ENCODE measurements at regions not wholly inside any gene's neighbourhood (a gene's known extent, or its start where the extent isn't known, plus 50 kb on each side); places are given as distances from the start of the nearest gene placed in this dataset.

DNA sequence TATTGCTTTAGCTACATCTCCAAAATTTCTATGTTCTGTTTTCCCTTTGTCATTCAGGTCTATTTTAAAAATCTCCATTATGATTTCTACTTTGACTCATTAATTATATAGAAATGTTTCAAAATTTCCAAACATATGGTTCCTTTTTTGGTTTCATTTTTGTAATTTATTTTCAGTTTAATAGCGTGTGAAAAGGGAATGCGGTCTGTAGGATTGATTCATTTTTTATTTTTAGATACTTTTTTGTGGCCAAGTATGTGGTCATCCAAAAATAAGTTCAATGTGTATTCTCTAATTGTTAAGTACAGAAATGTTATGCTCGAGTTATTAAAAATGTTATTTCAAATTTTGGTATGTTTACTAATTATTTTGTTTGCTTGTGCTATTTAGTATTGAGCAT is 72.5 kb upstream of the ANKRD1 start:
- Histone ChIP-seq H3K27me3 (ENCODE audit: control insufficient read depth, insufficient read depth, low read length) (peaks cover 3% of the 10 kb centered on the region), H3K27ac (ENCODE audit: low read length) (no peak overlapping the region), H3K36me3 (ENCODE audit: control insufficient read depth, insufficient read depth, low read length) (no peaks in the 10 kb centered on the region), H3K4me1 (ENCODE audit: control insufficient read depth, insufficient read depth, low read length) (no peaks in the 10 kb centered on the region), H3K9me3 (ENCODE audit: control insufficient read depth, insufficient read depth, low read length) (no peaks in the 10 kb centered on the region), H3K4me3 (ENCODE audit: low read length) (no peak overlapping the region)
- intact Hi-C loops (cut with micrococcal nuclease): no loop called here
- H3K36me3 Mint-ChIP-seq: no peaks in the 10 kb centered on the region
- peaks cover 0 to 17% of the 10 kb centered on the region in 2 donors for H3K27me3 Mint-ChIP-seq (ENCODE audit: low read depth in 2 of 2)
- H3K4me3 Mint-ChIP-seq: no peak overlapping the region
- WGBS (ENCODE audit: insufficient coverage): 61% methylated on average over 3 of the region's 3 CpGs
- TF ChIP-seq, protein P1, sequence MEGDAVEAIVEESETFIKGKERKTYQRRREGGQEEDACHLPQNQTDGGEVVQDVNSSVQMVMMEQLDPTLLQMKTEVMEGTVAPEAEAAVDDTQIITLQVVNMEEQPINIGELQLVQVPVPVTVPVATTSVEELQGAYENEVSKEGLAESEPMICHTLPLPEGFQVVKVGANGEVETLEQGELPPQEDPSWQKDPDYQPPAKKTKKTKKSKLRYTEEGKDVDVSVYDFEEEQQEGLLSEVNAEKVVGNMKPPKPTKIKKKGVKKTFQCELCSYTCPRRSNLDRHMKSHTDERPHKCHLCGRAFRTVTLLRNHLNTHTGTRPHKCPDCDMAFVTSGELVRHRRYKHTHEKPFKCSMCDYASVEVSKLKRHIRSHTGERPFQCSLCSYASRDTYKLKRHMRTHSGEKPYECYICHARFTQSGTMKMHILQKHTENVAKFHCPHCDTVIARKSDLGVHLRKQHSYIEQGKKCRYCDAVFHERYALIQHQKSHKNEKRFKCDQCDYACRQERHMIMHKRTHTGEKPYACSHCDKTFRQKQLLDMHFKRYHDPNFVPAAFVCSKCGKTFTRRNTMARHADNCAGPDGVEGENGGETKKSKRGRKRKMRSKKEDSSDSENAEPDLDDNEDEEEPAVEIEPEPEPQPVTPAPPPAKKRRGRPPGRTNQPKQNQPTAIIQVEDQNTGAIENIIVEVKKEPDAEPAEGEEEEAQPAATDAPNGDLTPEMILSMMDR (IDR thresholded peaks at IDR 0.05): no peak
- no peaks in the 10 kb centered on the region for H3K9me3 Mint-ChIP-seq
- no peak for ATAC-seq
- H3K4me1 Mint-ChIP-seq: no peaks in the 10 kb centered on the region
- no peak for DNase-seq
- no peak overlapping the region for H3K27ac Mint-ChIP-seq

DNA sequence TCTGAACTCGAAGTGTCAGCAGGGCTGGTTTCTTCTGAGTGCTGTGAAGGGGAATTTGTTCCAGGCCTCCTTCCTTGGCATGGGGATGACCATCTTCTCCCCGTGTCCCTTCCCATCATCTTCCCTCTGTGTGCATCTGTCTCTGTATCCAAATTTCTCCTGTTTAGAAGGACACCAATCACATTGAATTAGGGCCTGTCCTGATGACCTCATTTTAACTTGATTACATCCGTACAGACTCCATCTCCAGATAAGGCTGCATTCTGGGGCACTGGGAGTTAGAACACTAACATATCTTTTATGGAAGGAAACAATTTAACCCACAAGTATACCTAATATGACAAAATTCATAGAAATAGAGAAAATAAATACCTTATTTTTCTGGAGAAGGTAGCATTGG is 76.8 kb upstream of the ANKRD1 start:
- no peak for ATAC-seq
- peaks cover 4% of the 10 kb centered on the region for H3K4me1 ChIP-seq (ENCODE audit: control insufficient read depth, insufficient read depth, low read length)
- WGBS (ENCODE audit: insufficient coverage): 84% methylated on average over 3 of the region's 3 CpGs
- H3K4me3 ChIP-seq (ENCODE audit: low read length): no peak overlapping the region
- H3K9me3 ChIP-seq (ENCODE audit: control insufficient read depth, insufficient read depth, low read length): no peaks in the 10 kb centered on the region
- Mint-ChIP-seq H3K36me3 (no peaks in the 10 kb centered on the region), H3K27me3 (ENCODE audit: low read depth in 2 of 2) (peaks cover 0 to 18% of the 10 kb centered on the region in 2 donors), H3K9me3 (no peaks in the 10 kb centered on the region), H3K27ac (no peak overlapping the region), H3K4me1 (no peaks in the 10 kb centered on the region), H3K4me3 (no peak overlapping the region)
- TF ChIP-seq, protein P1 (IDR thresholded peaks at IDR 0.05): no peak
- H3K27me3 ChIP-seq (ENCODE audit: control insufficient read depth, insufficient read depth, low read length): peaks cover 3% of the 10 kb centered on the region
- no peak for DNase-seq
- intact Hi-C loops (cut with micrococcal nuclease): no loop called here
- H3K36me3 ChIP-seq (ENCODE audit: control insufficient read depth, insufficient read depth, low read length): no peaks in the 10 kb centered on the region
- H3K27ac ChIP-seq (ENCODE audit: low read length): no peak overlapping the region

DNA sequence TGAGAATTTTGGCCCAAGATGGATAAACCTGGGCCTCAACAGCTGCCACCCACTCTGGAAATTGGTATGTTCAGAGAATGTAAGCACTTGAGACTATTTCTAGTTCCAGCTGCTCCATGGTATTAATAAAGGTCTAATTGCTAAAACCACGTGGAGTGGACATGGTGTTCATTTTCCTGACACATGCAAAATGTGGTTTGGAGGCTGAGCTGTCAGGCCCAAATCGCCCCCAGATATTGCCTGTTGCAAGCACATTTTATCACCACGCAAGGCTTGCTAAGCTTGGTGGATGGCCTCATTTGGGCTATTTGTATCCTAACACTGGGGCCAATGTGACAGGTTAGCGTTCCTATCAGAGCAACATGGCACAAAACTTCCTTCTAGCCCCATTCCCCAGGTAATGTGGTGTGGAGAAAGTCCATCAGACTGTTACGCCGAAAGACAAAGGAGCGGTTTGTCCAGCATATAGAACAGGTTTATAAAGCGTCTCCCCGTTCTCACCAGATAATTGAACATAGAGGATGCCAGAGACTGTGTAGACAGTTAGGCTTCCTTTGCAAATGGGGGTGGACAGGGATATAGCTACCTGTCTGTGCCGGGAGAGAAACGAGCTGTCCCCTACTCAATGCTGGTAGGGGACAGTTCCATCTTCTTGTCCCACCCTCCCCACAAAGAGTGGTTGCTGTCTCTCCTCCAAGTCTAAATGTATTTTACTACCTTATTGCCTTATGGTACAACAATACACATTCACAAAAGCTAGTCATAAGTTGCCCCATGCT is 78.0 kb upstream of the ANKRD1 start:
- Mint-ChIP-seq H3K9me3 (no peaks in the 10 kb centered on the region), H3K27ac (no peak overlapping the region), H3K4me3 (no peak overlapping the region), H3K36me3 (no peaks in the 10 kb centered on the region), H3K27me3 (ENCODE audit: low read depth in 2 of 2) (peaks cover 0 to 12% of the 10 kb centered on the region in 2 donors), H3K4me1 (no peaks in the 10 kb centered on the region)
- H3K9me3 ChIP-seq (ENCODE audit: control insufficient read depth, insufficient read depth, low read length): no peaks in the 10 kb centered on the region
- no peak overlapping the region for H3K27ac ChIP-seq (ENCODE audit: low read length)
- ATAC-seq (no peak), DNase-seq (no peak)
- peaks cover 4% of the 10 kb centered on the region for H3K4me1 ChIP-seq (ENCODE audit: control insufficient read depth, insufficient read depth, low read length)
- intact Hi-C loops (cut with micrococcal nuclease): no loop called here
- peaks cover 3% of the 10 kb centered on the region for H3K27me3 ChIP-seq (ENCODE audit: control insufficient read depth, insufficient read depth, low read length)
- TF ChIP-seq, protein P1 (IDR thresholded peaks at IDR 0.05): no peak
- no peak overlapping the region for H3K4me3 ChIP-seq (ENCODE audit: low read length)
- WGBS (ENCODE audit: insufficient coverage): 88% methylated on average over 11 of the region's 11 CpGs
- H3K36me3 ChIP-seq (ENCODE audit: control insufficient read depth, insufficient read depth, low read length): no peaks in the 10 kb centered on the region
